Stomach (tissue), 8 donors: ENCODE measurements at regions not wholly inside any gene's neighbourhood (a gene's known extent, or its start where the extent isn't known, plus 50 kb on each side); places are given as distances from the start of the nearest gene placed in this dataset.

Source experiments
- DNase-seq, 2 donors: peaks; one replicate each; pipeline versions ENCODE4 v3.0.0 to v3.0.0-alpha.2; 2013 to 2019
- H3K27ac ChIP-seq, 5 donors: fragments of 200-600 bp in 4 of 5; sonication (generic) in 4 of 5; one replicate each; pipeline ENCODE4 v1.5.1; 2013 to 2019; ENCODE audit warnings: mild to moderate bottlenecking in 1 of 5, moderate library complexity in 1 of 5
- H3K27me3 ChIP-seq, 3 donors: fragments of 200-600 bp; sonication (generic); one replicate each; pipeline ENCODE4 v1.5.1; 2017 to 2019; ENCODE audit warnings: mixed run types in 1 of 3
- H3K36me3 ChIP-seq, 4 donors: fragments of 200-600 bp; sonication (generic); 1 replicate in 3 of 4; 2 replicates in 1 of 4; pipeline ENCODE4 v1.5.1; 2016 to 2019
- H3K4me1 ChIP-seq, 4 donors: fragments of 200-600 bp; sonication (generic); one replicate each; pipeline ENCODE4 v1.5.1; 2016 to 2019
- H3K4me3 ChIP-seq, 4 donors: fragments of 200-600 bp; sonication (generic) in 3 of 4; one replicate each; pipeline ENCODE4 v1.5.1; 2016 to 2019; ENCODE audit warnings: mild to moderate bottlenecking in 1 of 4
- H3K9me3 ChIP-seq, 4 donors: fragments of 200-600 bp; sonication (generic); one replicate each; pipeline ENCODE4 v1.5.1; 2016 to 2019
- EP300 ChIP-seq: sonication (generic); formaldehyde crosslinking; IDR thresholded peaks from one replicate; pipeline ENCODE4 v1.6.1; 2017; ENCODE audit warnings: antibody characterized with exemption
- POLR2A ChIP-seq, 4 donors: fragments of 450-650 bp; IDR thresholded peaks; one replicate each; pipeline ENCODE4 v1.6.1; 2016; ENCODE audit warnings: antibody characterized with exemption in 4 of 4, control low read depth in 2 of 4, mild to moderate bottlenecking in 1 of 4, moderate library complexity in 1 of 4
- POLR2AphosphoS5 ChIP-seq, 3 donors: sonication (generic); formaldehyde crosslinking; IDR thresholded peaks; one replicate each; pipeline ENCODE4 v1.6.1; 2016; ENCODE audit warnings: antibody characterized with exemption in 3 of 3
- WGBS, 5 donors: extraction: QIAGEN DNeasy Blood & Tissue Kit in 3 of 5; methylation state at CpG; one replicate each; pipeline versions ENCODE4 v1.1.5 to v1.1.7; 2013 to 2018; 5-methylcytosine and 5-hydroxymethylcytosine counted together
- intact Hi-C: fragments of 100-400 bp; cut with DNase I; formaldehyde crosslinking; loops from one replicate; pipeline ENCODE4 v1.15.1; 2023; ENCODE audit warnings: low total_unique reads
- TF ChIP-seq, protein P1 (sequence below), 7 experiments: fragments of 450-650 bp in 4 of 7; fragments of 200-600 bp in 3 of 7; sonication (generic) in 3 of 7; IDR thresholded peaks; one replicate each; pipeline ENCODE4 v1.5.1; 2016 to 2019; ENCODE audit warnings: antibody characterized with exemption in 7 of 7, control low read depth in 2 of 7, mild to moderate bottlenecking in 1 of 7
- donor health status: healthy with polysubstance abuse.
- donor health status: Bipolar disorder and iron deficiency.
- donor health status: healthy.

DNA sequence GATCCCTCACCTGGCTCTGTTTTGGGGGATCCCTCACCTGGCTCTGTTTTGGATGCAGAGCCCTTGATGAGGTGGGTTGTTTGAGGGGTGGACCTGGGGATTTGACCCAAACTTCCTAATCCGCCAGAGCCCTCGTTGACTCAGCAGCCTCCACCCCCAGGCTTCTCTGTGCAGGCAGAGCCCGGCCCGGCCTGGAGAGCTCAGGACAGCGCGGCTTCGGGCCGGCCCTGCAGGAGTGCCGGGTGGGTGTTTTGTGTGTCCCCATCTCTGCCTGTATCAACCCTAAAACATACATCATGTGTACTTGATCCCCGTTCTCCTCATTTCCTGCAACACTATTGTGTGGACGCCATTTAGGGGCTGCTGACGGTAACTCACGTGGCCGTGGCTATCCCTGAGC lies 124.2 kb downstream of the SIK1 start:
- no peak for DNase-seq
- 79 to 91% (median 82%) methylated on average over 13 to 14 of the region's 14 CpGs for WGBS, 5 donors

DNA sequence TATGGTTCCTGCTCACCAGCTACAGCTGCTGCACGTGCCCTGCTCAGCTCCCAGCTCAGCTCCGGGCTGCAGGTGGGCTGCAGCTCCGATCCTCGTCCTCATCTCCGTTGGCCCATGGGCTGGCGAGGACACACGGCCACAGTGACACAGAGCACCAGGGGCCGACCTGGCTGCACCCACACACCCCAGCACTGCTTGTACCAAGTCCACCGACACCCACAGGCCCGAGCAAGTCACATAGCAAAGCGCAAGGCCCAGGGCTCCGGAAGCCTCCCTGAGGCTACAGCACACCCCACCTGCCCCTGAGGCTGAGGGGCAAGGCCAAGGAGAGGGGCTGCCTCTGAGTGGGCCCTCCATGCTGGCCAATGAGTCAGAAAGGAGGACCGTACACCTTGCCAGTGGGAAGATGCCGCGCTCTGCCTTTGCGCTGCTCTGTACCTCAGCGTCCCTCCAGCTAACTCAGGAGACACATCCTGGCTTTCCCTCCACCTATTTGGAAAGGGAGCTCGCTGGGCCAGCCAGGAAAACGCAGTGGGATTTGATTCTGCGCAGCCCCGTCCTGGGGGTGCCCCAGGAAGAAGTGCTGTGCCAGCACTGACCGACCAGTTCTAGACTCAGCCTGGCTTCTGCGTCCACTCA lies 124.8 kb downstream of the SIK1 start:
- no peak for DNase-seq
- H3K27ac ChIP-seq: no peak overlapping the region
- no peak overlapping the region for H3K4me3 ChIP-seq
- TF ChIP-seq EP300: no peak
- TF ChIP-seq, protein P1, sequence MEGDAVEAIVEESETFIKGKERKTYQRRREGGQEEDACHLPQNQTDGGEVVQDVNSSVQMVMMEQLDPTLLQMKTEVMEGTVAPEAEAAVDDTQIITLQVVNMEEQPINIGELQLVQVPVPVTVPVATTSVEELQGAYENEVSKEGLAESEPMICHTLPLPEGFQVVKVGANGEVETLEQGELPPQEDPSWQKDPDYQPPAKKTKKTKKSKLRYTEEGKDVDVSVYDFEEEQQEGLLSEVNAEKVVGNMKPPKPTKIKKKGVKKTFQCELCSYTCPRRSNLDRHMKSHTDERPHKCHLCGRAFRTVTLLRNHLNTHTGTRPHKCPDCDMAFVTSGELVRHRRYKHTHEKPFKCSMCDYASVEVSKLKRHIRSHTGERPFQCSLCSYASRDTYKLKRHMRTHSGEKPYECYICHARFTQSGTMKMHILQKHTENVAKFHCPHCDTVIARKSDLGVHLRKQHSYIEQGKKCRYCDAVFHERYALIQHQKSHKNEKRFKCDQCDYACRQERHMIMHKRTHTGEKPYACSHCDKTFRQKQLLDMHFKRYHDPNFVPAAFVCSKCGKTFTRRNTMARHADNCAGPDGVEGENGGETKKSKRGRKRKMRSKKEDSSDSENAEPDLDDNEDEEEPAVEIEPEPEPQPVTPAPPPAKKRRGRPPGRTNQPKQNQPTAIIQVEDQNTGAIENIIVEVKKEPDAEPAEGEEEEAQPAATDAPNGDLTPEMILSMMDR (IDR thresholded peaks at IDR 0.05): no peak
- no peak for TF ChIP-seq POLR2AphosphoS5 (IDR thresholded peaks at IDR 0.05)
- no peak for TF ChIP-seq POLR2A (IDR thresholded peaks at IDR 0.05)
- H3K27me3 ChIP-seq: peaks cover 0 to 9% (median 0%) of the 10 kb centered on the region in 3 donors
- no peaks in the 10 kb centered on the region for H3K36me3 ChIP-seq
- H3K4me1 ChIP-seq: peaks cover 0 to 11% (median 3%) of the 10 kb centered on the region in 4 donors
- H3K9me3 ChIP-seq: no peaks in the 10 kb centered on the region
- 92 to 97% (median 95%) methylated on average over 13 to 23 of the region's 23 CpGs for WGBS, 5 donors
- intact Hi-C loops: no loop called here

More for the DNA sequence above, 124.2 kb downstream of the SIK1 start:
- Histone ChIP-seq H3K4me1 (peaks cover 0 to 16% (median 7%) of the 10 kb centered on the region in 4 donors), H3K9me3 (no peaks in the 10 kb centered on the region), H3K27me3 (peaks cover 0 to 9% (median 0%) of the 10 kb centered on the region in 3 donors), H3K27ac (no peak overlapping the region), H3K36me3 (no peaks in the 10 kb centered on the region), H3K4me3 (no peak overlapping the region)
- TF ChIP-seq POLR2AphosphoS5 (IDR thresholded peaks at IDR 0.05) (no peak), POLR2A (IDR thresholded peaks at IDR 0.05) (no peak), EP300 (no peak)
- TF ChIP-seq, protein P1 (IDR thresholded peaks at IDR 0.05): no peak
- intact Hi-C loops: no loop called here

DNA sequence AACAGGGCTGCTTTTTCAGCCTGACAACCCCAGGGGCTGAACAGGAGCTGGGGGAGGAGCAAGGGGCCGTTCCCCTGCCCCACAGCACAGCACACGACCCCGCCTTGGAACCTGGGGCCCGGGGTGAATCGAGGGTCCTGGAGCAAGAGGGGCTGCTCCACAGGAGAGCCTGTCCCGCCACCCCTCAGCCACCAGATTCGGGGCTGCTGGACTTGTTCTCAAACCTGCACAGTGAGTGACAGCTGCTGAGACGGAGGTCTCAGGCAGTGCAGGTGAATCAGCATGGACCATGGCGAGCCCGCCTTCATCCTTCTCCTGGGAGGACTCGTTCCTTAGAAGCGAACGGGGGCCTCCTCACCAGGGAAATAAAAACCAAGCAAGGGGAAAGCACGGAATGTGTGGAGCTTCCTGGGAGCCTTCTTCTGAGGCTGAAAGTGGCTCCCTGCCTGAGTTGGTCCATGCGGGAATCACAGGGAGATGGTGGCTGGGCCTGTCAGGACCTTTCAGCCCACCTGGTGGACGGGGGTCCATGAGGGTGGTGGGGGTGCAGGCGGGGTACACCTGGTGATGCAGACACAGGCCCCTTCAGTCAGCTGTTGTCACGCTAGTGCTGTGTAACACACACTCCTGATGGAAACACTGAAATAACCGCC lies 125.4 kb downstream of the SIK1 start:
- Histone ChIP-seq H3K9me3 (no peaks in the 10 kb centered on the region), H3K4me1 (peaks cover 0 to 4% (median 0%) of the 10 kb centered on the region in 4 donors), H3K27ac (no peak overlapping the region), H3K36me3 (no peaks in the 10 kb centered on the region), H3K4me3 (no peak overlapping the region), H3K27me3 (peaks cover 0 to 9% (median 0%) of the 10 kb centered on the region in 3 donors)
- TF ChIP-seq POLR2AphosphoS5 (IDR thresholded peaks at IDR 0.05): no peak
- TF ChIP-seq, protein P1 (IDR thresholded peaks at IDR 0.05): no peak
- TF ChIP-seq EP300: no peak
- TF ChIP-seq POLR2A (IDR thresholded peaks at IDR 0.05): no peak
- DNase-seq: no peak
- WGBS, 5 donors: 81 to 87% (median 84%) methylated on average over 13 to 19 of the region's 19 CpGs
- intact Hi-C loops: no loop called here

DNA sequence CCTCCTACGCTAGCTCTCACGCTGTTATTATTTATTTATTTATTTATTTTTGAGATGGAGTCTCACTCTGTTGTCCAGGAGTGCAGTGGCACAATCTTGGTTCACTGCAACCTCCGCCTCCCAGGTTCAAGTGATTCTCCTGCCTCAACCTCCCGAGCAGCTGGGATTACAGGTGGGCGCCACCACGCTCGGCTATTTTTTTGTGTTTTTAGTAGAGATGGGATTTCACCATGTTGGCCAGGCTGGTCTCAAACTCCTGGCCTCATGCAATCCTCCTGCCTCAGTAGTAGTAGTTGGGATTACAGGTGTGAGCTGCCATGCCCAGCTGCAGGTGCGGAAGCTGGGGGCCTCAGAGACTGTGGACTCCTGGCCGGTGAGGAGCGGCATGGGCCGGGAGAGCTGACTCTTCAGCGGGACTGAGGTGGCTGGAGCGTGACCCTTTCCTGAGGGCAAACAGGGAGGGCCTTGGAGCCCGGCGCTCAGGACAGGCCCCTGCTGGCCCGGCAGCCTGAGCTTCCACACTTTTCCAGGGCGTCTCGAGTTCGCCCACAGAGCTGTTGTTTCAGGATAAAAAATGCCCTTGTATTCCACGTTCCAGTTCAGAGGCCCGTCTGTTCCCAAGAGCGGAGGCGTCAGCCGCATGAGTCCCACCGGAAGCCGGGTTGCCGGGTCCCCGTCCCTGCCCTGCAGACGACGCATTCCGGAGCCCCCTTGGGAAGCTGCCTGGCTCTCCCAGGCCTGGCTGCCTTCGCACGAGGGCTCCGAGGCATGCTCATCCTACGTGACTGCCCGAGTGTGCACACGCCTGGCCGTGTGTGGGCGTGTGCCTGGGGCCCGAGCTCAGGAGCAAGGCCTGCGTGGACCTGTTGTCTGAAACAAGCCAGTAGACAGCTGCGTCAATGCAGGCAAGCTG lies 126.2 kb downstream of the SIK1 start:
- intact Hi-C loops: no loop called here
- DNase-seq: peak in 1 of 2 donors; percentile 73
- no peak overlapping the region for H3K27ac ChIP-seq
- WGBS, 5 donors: 79 to 92% (median 87%) methylated on average over 34 to 42 of the region's 42 CpGs
- H3K36me3 ChIP-seq: no peaks in the 10 kb centered on the region
- H3K27me3 ChIP-seq: peaks cover 0 to 9% (median 0%) of the 10 kb centered on the region in 3 donors
- TF ChIP-seq POLR2AphosphoS5 (IDR thresholded peaks at IDR 0.05): no peak
- TF ChIP-seq POLR2A (IDR thresholded peaks at IDR 0.05): no peak
- no peak for TF ChIP-seq EP300
- TF ChIP-seq, protein P1 (IDR thresholded peaks at IDR 0.05): no peak
- H3K4me1 ChIP-seq: peaks cover 0 to 4% (median 0%) of the 10 kb centered on the region in 4 donors
- H3K4me3 ChIP-seq: no peak overlapping the region
- peaks cover 0 to 3% (median 1%) of the 10 kb centered on the region in 4 donors for H3K9me3 ChIP-seq
